ENCODE measurements at regions not wholly inside any gene's neighbourhood (a gene's known extent, or its start where the extent isn't known, plus 50 kb on each side); places are given as distances from the start of the nearest gene placed in this dataset.

- FAIRE-seq: no peak
These were observed 132.8 kb downstream of the OR2K2 start for GRCh38 chr9:111197256-111197655.

DNA sequence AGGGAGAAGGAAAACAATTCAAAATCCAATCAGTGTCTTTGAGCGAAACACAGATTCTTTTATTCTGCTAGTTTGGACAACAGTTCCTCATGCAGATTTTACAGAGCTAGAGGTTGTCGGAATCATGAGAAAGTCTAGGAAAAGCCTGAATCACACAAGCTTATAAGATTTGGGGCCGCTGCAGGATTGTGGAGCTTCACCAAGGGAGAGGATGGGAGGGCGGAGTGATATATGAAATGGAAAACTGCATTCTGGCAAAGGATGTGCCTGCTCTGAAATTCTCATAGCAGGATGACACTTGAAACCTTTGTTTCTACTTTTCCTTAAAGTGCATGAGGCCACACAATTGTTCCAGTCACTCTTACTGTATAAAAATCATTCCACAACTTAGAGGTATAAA, 134.3 kb downstream of the OR2K2 start:
- DNase-seq (ENCODE audit: low spot score) (no peak), FAIRE-seq (no peak)

More at GRCh38 chr9:111197256-111197655, 132.8 kb downstream of the OR2K2 start:
- DNase-seq (ENCODE audit: low spot score): no peak

GRCh38 chr9:111193095-111193494, 136.9 kb downstream of the OR2K2 start:
- FAIRE-seq (no peak), DNase-seq (ENCODE audit: low spot score) (no peak)

DNA sequence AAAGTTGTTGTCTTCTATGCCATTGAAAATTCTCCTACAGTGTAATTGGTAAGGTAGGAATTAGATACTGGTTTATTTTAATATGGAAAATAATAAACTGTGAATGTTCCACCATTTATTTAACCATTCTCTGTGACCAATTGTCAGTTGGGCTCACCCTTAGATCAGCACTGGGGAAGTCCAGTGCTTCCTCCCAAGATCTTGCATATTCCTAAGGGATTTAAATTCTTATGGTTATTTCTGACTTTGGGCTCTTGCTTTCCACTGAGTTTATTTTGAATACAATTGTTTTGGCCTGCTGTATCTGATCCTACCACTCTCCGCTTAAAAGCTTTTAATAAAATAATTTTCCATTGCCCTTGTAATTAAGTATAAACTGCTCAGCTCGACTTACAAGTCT, 137.4 kb downstream of the OR2K2 start:
- DNase-seq (ENCODE audit: low spot score): no peak
- FAIRE-seq: no peak

DNA sequence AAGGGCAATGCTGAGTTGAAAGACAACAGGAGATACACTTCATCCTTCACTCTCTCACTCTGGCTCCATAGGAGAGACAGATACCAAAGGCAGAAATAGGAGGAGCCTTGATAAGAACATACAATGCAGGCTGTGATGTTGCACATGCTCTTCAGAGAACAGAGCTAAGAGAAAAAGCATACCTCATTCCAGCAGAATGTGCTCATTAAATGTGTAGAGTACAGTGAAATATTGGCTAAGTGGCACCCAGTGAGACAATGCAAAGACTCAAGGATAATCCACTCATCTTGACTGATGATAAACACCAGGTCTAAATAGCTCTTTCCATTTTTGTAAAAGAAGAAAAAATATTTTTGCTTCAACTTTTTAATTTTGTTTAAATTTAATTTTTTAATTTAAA, 139.7 kb downstream of the OR2K2 start:
- DNase-seq (ENCODE audit: low spot score): no peak
- no peak for FAIRE-seq

DNA sequence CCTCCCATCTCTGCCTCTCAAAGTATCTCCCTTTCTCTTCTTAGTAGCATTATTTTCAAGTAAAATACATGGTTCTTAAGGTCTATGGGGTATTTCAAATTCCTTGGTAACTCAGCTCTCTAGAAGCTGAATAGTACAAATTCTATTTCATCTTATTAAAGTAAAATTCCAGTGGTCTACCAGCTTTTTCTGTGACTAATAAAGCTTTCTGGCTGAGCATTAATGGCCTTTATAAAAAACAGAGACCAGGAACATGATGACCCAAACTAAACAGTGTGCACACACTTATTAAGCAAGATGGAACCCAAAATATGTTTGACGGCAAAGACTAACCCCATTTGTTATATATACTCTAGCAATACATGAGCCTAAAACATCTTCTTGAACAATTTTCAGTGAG, 142.6 kb downstream of the OR2K2 start:
- DNase-seq (ENCODE audit: low spot score) (no peak), FAIRE-seq (no peak)

GRCh38 chr9:111186021-111186530, 143.9 kb downstream of the OR2K2 start:
- FAIRE-seq: no peak
- no peak for DNase-seq (ENCODE audit: low spot score)

GRCh38 chr9:111180811-111181210, 142.5 kb upstream of the LPAR1 start:
- FAIRE-seq: no peak
- no peak for DNase-seq (ENCODE audit: low spot score)

DNA sequence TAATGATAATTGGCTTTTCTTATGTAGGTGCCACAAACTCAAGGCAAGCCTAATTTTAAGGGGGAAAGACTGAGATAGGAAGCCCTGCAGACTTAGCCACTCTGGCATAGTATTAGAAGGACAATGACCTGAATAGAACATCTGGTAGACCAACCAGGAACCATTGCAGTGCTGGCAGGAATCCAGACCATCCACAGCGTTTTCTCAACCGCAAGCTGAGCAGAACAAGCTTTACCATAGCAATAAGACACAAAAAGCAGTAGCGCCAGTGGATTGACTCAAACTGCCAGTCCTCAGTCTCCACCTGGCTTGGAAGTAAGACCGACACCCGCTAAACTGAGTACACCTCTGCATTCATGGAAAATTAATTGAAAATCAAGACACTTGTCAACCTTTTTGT, 141.3 kb upstream of the LPAR1 start:
- DNase-seq (ENCODE audit: low spot score): no peak
- FAIRE-seq: no peak

DNA sequence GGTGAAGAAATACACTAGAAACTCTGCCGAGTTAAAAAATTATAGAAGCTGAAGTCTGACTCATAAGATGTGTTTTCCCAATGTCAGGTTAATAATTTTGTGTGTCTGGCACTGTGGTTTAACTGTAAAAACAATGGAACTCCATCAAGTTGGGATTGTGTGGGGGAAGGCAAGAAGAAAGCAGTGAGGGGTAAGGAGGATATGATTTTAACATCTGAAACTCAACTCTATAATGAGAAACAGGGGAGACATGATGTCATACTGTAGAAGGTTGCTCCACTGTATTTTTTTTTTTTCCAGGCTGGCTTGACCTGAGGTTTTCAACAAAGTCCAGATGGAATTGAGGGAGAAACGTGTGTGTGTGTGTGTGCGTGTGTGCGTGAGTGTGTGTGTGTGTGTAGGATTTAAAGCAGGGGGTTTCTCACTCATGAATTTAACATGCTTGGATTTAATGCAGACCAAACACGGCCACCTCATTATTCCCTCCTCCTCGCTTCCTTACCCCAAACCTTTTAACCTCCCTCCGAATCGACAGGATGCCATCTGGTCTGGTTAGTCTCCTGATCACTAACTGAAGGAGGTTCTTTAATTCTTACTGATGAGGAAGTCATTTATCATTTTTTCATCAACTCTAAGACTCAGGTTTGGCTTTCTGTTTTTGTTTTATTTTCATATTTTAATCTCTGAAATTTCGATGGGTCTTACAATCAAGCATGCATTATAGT, 140.2 kb upstream of the LPAR1 start:
- DNase-seq (ENCODE audit: low spot score) (no peak), FAIRE-seq (no peak)

- no peak for FAIRE-seq
- DNase-seq (ENCODE audit: low spot score): no peak
These were observed 138.2 kb upstream of the LPAR1 start for GRCh38 chr9:111176511-111176910.

DNA sequence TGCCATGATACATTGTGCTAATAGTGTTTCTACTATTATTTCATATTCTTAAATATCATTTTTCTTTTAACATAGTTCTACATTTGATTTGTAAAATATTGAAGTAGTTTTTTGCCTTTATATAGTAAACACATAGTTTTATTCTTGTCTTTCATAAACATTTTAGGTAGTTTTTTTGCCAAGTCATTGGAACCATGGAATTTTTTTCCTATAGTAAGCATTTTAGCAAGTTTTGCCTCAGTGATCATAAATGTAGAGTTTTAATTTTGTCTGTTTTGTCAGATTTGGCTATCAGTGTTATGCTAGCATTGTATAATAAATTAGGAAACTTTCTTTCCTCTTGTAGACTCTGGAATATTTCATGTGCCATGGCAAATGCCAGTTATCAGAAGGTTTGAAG, 137.1 kb upstream of the LPAR1 start:
- DNase-seq (ENCODE audit: low spot score) (no peak), FAIRE-seq (no peak)

DNA sequence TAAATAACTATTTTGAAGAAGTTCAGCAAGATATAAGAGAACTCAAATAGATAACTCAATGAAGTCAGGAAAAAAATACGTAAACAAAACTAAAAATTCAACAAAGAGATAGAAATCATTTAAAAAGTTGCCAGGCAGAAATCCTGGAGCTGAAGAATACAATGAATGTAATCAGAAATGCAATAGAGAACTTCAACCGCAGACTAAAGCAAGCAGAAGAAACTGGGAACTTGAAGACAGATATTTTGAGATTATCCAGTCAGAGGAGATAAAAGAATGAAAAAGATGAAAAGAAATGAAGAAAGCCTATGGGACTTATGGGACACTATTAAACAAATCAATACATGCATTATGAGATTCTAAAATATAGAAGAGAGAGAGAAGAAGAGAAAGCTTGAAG, 129.1 kb upstream of the LPAR1 start:
- DNase-seq (ENCODE audit: low spot score) (no peak), FAIRE-seq (no peak)

DNA sequence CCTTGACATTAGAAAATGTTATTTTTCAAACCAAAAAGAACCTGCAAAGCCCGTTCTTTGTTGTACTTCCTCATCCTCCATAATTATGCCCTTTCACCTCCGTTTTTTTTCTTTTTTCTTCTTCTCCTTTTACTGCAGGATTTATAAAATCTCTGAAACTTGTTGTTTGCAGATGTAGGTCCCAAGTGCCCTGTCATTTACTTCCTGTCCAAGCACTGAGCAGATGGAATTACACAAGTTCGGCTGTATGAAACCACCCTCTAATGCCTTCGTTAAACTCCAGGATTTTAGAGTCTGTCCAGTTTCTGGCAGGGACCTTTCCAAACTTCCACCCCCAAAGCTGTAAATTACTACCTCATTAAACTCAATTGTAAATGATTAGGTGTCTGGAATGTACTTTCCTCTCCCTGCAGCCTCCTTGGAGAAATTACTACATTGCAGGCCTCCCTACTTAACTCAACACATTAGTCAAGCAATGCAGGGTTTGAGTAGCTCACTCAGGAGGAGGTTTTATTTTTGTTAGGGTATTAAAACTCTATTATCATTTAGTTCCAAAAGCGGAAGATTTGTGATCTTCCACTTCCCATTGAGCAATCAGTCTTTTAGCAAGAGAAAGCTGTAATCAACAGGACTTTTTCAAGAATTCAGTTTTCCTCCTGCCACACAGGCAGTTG, 125.6 kb upstream of the LPAR1 start:
- FAIRE-seq (no peak), DNase-seq (ENCODE audit: low spot score) (no peak)

DNA sequence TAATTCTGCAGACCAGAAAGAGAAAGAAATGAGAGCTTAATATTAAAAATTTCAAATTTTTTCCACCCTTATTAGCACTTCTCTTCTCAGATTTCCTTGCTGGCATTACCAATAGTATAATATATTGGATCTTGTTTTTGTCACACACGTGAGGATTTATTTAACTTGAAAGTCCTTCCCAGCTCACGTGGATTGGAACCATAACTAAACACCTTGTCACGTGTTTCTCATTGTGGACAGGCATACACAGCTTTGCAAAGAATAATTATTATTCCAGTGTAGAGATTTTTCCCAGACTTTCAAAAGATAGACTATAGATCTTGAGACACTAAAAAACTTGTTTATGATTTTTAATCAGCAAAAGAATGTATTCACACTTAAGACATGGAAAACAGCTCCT, 123.8 kb upstream of the LPAR1 start:
- FAIRE-seq (no peak), DNase-seq (ENCODE audit: low spot score) (no peak)

- no peak for FAIRE-seq
- no peak for DNase-seq (ENCODE audit: low spot score)
These were observed 122.7 kb upstream of the LPAR1 start for GRCh38 chr9:111161015-111161415.

- no peak for FAIRE-seq
These were observed 120.7 kb upstream of the LPAR1 start for GRCh38 chr9:111158999-111159398.

DNA sequence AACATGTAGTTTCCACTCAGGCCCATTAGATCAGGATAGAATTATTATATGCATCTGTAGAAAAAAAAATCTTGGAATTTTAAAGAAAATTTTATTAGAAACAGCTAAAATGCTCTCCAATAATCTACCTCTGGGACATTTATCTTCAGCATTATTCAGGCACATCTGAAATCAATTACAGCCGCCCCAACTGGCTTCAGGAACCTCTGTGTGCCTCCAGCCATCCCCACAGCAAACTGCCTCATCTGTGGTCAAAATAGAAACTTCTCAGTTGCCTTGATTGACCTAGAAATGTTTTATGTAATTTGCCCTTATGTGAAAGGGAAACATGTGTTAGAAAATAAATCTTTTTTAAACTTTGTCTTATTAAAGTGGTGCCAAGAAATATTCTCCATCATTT, 120.1 kb upstream of the LPAR1 start:
- DNase-seq (ENCODE audit: low spot score): no peak
- FAIRE-seq: no peak

More at GRCh38 chr9:111158999-111159398, 120.7 kb upstream of the LPAR1 start:
- DNase-seq (ENCODE audit: low spot score): no peak

DNA sequence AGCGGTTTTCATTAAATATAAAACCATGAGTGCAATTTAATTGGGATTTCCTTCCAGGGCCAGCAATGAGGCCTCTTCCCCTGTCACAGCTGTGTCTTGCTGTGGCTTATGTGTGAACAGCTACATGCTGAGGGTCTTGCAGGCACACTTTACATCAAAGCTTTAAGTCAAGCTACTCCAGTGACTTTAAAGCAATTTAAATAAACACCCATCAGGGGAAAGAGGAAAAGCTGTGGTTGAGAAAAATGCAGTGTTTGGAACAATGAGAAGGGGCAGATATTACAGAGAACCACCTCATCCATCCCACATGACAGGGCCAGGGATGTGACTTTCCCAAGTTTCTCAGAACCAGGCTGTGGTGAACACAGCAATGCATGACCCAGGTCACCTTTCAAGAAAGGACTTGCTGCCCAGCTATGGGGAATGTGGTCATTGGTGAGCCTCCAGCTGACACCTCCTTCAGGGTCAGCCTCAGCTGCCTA, 115.9 kb upstream of the LPAR1 start:
- FAIRE-seq (no peak), DNase-seq (ENCODE audit: low spot score) (no peak)

GRCh38 chr9:111152614-111153406, 114.5 kb upstream of the LPAR1 start:
- no peak for DNase-seq (ENCODE audit: low spot score)
- FAIRE-seq: no peak

GRCh38 chr9:111151537-111151936, 113.3 kb upstream of the LPAR1 start:
- FAIRE-seq: no peak

GRCh38 chr9:111150181-111150580, 111.9 kb upstream of the LPAR1 start:
- FAIRE-seq (no peak), DNase-seq (ENCODE audit: low spot score) (no peak)

More at GRCh38 chr9:111151537-111151936, 113.3 kb upstream of the LPAR1 start:
- no peak for DNase-seq (ENCODE audit: low spot score)

Data from urothelium cell line (cell line).